ENCODE measurements at regions not wholly inside any gene's neighbourhood (a gene's known extent, or its start where the extent isn't known, plus 50 kb on each side); places are given as distances from the start of the nearest gene placed in this dataset.
"Not testable (repeated sequence)": the region's sequence is repeated elsewhere in the genome, so short reads cannot be mapped to it uniquely, and the experiment has no call there.

DNA sequence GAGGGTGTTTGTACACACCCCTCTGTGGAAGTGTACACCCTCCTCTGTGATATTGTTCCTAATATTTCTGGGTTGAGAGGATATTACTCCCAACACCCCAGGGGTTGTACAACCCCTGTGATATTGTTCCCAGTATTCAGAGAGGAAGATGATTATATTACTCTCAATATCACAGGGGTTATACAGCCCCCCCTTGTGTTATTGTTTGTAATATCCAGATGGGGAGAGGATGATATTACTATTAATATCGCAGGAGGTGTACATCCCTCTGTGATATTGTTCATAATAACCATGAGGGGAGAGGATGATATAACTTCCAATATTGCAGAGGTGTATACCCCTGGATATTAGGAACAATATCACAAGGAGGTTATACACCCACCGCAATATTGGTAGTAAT is 566.1 kb upstream of the MIS18BP1 start:
- DNase-seq, result no peak

DNA sequence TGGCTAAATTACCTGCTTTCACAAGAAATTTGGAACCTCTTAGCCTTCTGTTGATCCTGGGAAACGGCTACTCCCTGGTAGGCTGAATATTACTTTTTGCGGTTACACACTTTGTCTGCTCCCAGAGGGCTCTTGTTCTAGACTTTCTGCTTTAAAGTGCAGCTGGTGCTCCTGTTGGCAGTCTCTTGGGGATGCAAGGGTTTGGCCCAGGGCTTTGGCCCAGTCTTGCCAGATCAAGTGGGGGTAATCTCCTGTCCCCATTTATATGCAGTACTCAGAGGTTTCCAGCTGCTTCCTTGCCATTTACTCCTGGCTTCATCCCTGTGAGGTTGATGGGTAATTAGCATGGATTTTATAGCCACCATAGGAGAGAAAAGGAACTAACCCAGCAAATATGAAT is 558.2 kb upstream of the MIS18BP1 start:
- no peak for DNase-seq

DNA sequence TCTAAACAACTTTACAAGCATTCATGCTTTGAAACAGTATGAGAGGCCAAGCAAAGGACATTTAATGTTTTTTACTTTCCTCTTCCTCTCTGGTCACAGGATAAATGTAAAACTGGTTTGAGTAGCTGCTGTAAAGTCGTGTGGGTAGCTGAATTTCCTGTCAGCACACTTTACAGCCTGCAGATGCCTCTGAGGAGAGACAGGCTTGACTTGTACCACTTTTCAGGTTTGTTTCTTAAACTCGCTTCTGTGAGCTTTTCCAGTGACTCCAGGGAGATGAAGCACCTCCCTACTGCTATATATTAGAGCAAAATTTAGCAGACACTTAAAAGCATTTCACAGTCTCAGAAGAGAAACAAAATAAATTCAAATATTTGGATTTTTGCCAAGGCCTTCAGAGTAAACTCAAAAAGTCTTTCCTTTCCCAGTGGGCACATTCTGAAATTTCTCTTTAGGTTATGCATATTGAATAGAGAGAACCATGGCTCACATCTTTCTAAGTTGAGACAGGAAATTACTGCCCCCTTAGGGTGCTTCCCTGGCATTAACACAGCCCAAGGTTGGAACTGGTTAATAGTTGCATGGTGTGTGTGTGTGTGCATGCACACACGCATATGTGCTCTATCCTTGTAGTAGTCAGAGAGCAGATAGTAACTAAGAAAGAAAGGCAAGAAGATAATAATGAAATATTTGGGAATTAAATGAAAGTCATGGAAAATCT is 557.3 kb upstream of the MIS18BP1 start:
- DNase-seq, result no peak

DNA sequence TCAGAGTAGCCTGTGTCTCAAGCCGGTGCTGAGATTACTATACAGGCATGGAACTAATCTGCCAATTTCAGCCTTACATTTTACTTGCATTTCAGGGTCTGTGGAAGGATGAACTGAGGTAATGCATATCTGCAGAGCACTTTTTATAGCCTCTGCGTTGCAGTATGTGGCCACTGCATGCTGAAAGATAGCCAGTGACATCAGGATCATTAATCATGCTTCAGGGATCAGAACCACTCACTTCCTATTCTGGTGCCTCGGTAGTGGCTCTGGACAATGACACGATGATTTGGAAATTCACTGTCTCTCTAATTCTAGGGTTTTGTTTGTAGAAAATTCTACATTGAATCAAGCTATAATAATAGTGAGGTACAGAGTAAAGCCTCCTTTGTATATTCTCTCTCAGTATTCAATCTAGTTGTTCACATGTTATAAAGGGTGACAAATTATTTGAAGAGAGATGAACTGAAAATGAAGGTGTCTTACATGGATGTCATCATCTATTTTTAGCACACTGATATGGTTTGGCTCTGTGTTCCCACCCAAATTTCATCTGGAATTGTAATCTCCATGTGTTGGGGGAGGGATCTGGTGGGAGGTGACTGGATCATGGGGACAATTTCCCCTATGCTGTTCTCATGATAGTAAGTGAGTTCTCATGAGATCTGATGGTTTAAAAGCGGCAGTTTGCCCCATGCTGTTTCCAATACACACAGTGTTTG is 554.3 kb upstream of the MIS18BP1 start:
- DNase-seq, result no peak

DNA sequence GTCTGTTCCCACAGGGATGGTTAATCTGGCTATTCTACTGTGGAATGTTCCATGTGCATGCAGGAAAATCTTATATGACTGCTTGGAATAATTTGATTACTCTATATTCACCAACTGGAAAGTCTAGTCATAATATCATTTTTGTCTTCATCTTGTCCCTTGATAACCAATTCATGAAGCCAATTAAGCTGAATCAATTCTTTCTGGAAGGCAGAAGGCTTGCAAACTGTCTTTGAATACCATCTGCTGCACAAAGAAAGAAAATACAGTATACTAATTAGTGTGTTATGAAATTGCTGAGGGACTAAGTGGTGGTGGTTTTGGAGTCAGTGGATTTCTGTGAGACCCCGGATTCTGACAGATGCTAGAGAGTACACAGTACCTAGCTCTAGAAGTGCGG is 546.5 kb upstream of the MIS18BP1 start:
- no peak for DNase-seq

DNA sequence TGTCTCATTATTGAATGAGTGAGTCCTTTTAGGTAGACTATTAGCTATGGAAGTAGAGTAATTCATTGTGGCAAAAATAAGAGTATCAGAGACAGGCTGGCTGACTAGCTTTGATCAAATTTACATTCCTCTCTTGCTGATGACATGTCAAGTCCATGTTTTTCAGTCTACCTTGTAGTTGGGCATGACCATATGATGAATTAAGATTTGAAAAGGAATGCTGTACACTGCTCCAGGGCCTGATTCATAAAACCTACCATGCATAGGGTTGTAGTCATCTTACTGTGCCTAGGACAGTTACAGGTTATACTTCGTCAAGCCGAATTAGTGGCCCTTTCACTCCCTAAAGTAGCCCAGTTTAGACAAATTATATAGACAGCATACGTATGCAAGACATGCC is 545.7 kb upstream of the MIS18BP1 start:
- DNase-seq, result no peak

DNA sequence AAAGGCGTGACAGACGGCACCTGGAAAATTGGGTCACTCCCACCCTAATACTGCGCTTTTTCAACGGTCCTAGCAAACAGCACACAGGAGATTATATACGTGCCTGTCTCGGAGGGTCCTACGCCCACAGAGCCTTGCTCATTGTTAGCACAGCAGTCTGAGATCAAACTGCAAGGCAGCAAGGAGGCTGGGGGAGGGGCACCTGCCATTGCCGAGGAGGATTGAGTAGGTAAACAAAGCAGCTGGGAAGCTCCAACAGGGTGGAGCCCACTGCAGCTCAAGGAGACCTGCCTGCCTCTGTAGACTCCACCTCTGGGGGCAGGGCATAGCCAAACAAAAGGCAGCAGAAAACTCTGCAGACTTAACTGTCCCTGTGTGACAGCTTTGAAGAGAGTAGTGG is 543.0 kb upstream of the MIS18BP1 start:
- not testable (repeated sequence) for DNase-seq

DNA sequence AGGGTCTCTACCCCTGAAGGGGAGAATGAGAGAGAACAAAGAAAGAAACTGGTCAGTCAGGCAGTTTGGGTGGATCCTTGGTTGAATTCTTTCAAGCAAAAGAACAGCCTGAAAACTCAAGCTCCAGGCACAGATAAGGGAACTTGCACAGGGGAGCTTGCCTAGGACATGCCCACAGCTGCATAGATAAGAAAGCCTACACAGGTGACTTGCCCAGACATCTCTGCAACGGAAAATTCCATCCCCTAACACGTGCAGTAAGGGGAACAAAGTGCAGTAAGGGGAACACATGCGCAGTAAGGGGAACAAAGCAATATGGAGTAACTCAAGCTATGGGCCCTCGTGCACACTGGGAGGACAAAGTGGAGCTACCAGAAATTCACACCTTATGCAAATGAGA is 540.1 kb upstream of the MIS18BP1 start:
- DNase-seq, result no peak

DNA sequence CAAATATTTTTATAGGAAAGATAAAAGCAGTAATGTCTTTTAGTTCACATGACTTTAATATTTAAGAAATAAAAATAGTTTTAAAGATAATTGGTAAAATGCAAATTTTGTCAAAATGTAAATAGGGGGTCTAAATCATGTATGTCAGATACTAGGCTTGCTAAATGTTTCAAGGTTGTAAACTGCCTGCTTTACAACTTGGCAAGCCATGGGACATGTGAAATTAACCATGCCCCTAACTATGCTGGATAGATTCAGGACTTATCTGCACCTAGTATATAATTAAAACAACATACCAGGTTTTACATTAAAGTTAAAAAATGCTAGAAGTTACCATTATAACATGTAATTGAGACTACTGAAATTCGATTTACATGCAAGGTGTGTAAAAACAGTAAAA is 537.3 kb upstream of the MIS18BP1 start:
- no peak for DNase-seq

DNA sequence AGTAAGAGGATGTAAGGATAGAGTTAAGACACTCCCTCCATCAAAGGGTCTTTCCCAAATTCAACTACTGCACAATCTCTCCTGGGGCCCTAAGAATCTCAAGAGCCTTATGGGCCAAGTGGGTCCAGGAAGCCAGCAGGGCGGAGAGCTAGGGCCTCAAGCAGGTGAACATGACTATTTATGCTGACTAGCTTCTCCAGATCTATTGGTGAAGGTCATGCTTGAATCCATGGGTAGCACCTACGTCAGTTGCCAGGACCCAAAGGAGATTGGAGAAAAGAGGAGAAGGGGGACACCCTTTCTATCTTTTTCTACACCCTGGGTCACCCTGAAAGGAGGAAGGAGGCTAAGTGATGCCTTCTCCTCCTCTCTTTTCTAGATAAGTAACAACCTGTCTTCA is 534.2 kb upstream of the MIS18BP1 start:
- DNase-seq, result no peak

DNA sequence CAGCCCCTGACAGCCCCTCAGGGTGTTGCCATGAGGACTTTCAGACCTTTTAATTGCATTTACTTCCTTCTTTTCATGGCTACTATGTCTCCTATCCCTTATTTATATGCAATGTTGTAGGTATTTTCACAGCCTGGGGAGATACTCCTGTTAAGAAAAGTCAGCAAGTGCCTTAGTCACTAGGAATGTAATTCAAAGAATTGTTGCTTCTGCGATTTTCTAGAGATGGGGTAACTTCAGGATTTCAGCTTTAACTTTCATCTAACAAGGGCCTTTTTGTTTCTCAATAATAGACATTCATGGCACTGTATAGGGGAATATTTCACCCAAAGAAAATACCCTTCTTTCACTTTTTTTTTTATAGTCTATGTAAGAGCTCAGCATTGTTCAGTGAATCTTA is 533.3 kb upstream of the MIS18BP1 start:
- DNase-seq, result no peak

DNA sequence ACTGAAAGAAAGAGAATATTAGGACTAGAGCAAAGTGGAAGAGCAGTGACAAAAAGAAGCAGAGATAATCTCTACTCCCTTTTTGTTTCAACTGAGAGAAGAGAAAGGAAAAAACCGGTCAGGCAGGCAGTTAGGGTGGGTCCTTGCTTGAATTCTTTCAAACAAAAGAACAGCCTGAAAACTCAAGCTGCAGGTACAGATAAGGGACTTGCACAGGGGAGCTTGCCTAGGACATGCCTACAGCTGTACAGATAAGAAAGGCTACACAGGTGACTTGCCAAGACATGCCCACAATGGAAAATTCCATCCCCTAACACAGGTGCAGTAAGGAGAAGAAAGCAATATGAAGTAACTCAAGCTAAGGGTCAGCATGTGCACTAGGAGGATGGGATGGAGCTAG is 532.2 kb upstream of the MIS18BP1 start:
- no peak for DNase-seq

DNA sequence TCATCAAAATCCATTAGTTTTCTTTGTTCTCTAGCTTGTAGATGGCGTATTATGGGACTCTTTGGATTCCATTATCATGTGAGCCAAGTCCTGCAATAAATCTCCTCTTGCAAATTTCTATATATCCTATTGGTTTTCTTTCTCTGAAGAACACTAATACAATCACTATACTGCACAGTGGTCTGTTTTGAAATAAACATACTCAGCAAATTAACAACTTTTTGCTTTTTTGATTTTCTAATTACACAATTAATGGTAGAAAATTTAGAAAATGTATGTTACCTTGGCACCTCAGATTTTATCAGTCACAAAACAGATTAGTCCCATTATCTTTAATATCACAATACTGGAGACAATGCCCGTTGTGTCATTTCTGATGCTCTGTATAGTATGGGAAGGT is 513.2 kb upstream of the MIS18BP1 start:
- no peak for DNase-seq

DNA sequence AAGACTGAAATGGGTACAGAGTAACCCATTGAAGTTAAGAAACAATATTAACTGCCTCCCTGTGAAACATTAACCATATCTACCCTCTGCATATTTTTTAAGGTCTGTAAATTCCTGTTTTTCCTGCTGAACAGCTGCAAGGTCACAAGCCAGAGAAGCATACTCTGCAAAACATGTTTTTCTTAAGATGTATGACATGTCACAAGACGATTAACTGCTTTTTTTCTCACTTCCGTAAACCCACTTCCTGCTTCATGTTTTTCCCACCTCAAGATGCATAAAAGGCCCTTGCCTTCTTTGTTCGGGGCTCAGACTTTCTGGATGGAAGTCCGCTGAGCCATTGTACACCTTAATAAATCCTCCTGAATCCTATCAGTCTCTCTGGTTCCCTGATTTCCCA is 504.7 kb upstream of the MIS18BP1 start:
- DNase-seq, result no peak

DNA sequence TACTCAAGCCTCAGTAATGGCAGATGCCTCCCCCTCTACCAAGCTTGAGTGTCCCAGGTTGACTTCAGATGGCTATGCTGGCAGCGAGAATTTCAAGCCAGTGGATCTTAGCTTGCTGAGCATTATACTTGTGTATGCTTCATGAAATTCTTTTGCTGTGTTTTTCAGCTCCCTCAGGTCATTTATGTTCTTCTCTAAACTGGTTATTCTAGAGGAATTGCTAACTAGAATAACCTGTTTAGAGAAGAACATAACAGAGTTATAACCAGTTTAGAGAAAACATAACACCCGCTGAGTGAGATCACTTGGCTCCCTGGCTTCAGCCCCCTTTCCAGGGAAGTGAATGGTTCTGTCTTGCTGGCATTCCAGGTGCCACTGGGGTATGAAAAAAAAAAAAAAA is 503.4 kb upstream of the MIS18BP1 start:
- DNase-seq, result not testable (repeated sequence)

DNA sequence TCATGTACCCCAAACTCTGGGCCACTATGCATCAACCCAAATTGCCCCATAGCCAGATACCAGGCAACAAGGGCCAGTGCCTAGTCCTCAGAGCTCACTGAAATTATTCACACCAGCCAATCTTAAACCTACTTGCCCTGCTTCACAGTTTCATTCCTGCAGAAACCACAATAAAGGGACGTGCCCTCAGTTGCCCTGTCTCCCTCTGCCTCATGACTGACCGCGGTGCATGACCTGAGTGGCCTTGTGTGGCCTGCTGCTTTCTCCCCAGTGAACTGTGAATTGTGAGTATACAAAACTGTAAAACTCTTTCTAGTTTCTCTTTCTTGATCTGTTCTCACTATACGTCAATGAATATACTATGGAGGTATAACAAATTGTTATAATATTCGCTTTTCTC is 490.9 kb upstream of the MIS18BP1 start:
- no peak for DNase-seq

DNA sequence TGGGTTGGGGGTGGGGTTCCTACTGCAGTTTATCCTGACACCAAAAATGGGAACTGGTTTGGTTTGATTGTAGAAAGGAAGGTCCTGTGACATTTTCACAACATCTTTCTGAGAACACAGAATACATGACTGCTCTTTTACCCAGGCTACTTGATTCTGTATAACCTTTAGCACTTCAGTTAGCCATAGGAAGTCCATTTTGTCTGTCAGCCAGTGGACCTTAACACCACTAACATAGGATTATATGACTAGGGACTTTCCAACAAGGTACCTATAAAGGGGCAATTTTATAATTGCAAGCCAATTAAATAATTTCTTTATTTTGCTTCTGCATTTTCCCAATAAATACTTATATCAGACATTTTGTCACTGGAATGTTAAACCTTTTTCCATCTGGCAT is 489.2 kb upstream of the MIS18BP1 start:
- no peak for DNase-seq

DNA sequence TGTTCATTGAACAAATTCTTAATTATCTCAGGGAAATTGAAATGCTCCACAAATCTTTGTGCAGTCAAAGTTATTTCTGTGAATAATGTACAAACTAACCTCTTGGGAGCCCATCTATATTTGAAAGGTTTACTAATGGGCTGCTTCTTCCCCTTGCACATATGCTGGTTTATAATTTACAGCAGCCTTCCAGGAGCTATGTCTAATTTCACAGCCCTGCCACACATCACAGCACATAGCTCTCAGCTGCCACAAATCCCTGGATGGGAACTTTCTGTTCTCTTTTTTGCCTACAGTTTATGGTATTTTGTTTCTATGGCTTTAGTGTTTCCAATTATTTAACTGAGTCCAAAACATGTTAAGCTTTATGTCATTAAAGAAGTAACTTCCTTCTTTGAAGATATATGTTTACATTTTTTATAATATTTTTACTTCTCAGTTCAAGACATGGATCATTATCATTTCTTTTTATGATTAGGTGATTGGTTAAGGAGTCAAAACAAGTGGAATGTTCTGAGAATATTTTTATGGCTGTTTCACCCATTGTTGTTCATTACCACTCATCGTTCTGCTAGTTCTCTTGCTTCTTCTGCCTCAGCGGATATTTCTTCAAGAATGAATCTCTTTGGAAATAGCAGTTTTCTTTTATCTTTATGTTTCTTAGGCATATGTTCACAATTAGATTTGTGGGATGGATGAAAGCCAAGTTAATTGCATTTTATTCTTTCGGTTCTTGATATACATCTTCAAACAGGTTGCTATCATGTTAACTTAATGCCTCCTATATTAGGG is 475.6 kb upstream of the MIS18BP1 start:
- no peak for DNase-seq

DNA sequence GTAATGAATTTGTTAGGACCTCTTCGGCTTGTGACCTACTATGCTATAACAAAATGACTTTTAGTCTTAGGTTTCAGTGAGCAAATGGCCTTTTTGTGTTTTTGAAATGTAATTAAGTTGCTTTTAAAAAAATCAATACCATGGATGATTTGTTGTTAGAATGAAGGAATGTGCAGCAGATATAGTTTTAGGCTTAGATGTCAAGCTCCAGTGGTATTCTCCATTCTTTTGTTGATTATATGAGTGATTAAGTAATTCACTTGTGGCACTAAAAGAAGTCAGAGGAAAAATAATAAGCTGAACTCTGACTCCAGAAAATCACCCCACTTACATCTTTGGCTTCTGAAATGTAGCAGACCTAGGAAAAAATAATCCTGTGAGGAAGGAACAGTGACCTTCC is 474.1 kb upstream of the MIS18BP1 start:
- no peak for DNase-seq

DNA sequence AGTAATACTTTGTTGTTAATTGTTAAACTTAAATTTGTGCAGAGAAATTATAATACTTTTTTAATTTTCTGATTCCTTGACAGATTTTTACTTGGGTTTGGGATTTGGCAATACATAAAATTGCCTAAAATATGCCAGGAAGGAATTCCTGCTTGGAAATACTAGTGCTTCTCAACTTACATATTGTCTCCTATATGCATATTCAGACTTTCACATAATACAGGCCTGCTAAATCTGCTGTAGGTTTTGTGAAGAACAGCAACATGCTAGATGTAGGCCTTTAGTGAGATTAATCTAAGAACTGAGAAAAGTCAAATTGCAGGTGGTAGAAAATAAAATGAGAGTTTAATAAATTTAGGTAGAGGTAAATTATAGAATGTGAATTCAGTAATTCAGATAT is 468.5 kb upstream of the MIS18BP1 start:
- DNase-seq, result no peak

DNA sequence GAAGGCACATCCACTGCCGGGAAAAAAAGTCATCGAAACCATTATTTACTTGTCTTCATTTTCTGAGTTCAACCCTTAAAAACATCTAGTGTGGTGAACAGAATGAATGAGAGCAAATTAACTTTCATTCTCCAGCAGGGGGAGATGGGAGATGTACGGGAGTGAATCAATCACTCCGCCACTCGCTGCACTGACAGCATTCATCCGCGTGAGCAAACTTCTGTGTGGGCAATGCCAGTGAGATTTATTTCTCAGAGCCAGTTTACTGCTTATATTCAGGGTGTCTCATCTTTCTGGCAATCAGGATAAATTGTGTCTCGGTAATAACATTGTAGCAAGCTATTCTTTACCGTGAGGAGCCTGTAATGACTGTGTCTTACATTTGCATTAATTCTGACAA is 463.6 kb upstream of the MIS18BP1 start:
- no peak for DNase-seq

DNA sequence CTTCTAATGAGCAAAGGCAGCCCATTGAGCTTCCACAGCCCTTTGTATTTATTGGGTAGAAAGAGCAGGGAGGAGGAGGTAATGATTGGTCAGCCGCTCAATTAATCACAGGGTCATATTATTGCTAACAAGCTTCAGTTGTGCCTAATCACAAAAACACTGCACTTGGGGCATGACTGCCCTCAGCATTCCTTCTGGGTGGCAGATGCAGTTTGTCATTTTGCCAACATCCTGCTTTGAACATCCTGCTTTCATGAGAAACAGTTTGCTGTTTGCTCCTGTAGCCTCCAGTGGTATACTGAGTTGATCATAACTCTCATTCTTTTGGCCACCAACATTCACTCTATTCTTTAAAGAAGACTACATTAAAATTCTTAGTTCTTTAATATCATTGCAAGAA is 462.9 kb upstream of the MIS18BP1 start:
- DNase-seq, result no peak

DNA sequence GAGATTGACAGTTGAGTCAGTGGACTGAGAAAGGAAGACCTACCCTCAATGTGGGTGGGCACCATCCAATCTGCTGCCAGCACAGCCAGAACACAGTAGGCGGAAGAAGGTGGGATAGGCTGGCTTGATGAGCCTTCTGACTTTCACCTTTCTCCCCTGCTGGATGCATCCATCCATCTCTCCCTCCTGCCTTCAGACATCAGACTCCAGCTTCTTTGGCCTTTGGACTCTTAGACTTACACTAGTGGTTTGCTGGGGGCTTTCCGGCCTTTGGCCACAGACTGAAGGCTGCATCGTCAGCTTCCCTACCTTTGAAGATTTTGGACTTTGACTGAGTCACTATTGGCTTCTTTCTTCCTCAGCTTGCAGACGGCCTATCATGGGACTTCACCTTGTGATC is 456.5 kb upstream of the MIS18BP1 start:
- no peak for DNase-seq

DNA sequence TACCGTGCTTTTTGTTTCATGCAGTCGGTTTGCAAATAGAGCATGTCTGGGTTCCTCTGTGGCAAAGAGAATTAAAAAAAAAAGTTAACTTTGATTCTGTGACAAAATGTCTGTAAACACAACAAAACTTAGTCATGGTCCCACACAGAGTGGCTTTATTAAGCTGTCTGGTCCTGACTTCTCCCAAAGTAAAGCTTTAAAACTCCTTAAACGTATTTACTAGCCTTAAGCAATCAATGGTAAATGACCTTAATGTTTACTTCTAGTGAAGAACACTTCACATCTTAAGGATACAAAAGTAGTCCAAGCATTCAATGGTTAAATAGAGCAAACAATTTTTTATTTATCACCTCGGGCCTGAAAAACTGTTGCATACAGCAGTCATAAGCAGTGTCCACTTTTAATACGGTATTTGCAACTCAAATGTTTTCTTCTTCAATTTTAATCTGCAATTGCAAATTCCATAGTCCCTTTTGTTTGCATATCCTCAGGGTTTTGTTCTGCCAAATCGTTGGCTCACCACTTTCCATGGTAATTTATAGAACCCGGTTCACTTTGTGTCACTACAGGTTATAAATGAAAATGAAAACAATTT is 453.0 kb upstream of the MIS18BP1 start:
- DNase-seq, result no peak
